ENCODE measurements at regions not wholly inside any gene's neighbourhood (a gene's known extent, or its start where the extent isn't known, plus 50 kb on each side); places are given as distances from the start of the nearest gene placed in this dataset.

- TF ChIP-seq GATA2 (IDR thresholded peaks at IDR 0.05; ENCODE audit: low read depth, low read length) (no peak), GATA3 (IDR thresholded peaks at IDR 0.05; ENCODE audit: low read depth, low read length) (no peak)
Observed at GRCh38 chr7:36088966-36089365, 64.1 kb upstream of the EEPD1 start.
